ENCODE measurements at regions not wholly inside any gene's neighbourhood (a gene's known extent, or its start where the extent isn't known, plus 50 kb on each side); places are given as distances from the start of the nearest gene placed in this dataset.

GRCh38 chr20:52785679-52786078, 186.5 kb upstream of the TSHZ2 start:
- no peak for TF ChIP-seq EGR1 (IDR thresholded peaks at IDR 0.05)
- TF ChIP-seq REST (IDR thresholded peaks at IDR 0.05; ENCODE audit: low read depth) = no peak
- no peak for TF ChIP-seq CEBPB (IDR thresholded peaks at IDR 0.05)
- TF ChIP-seq EP300 (IDR thresholded peaks at IDR 0.05; ENCODE audit: borderline replicate concordance) = no peak
- TF ChIP-seq CREB1 (IDR thresholded peaks at IDR 0.05; ENCODE audit: low read depth) = no peak
- no peak for TF ChIP-seq MAX (IDR thresholded peaks at IDR 0.05)
- TF ChIP-seq RAD21 (IDR thresholded peaks at IDR 0.05; ENCODE audit: low read depth) = no peak
- no peak for TF ChIP-seq USF1 (IDR thresholded peaks at IDR 0.05)
- no peak for TF ChIP-seq TAF1 (IDR thresholded peaks at IDR 0.05; ENCODE audit: low read depth)
- TF ChIP-seq YY1 (IDR thresholded peaks at IDR 0.05; ENCODE audit: low read depth) = no peak
- no peak for TF ChIP-seq ZBTB7A (IDR thresholded peaks at IDR 0.05; ENCODE audit: low read depth)
- no peak for TF ChIP-seq FOXM1 (IDR thresholded peaks at IDR 0.05; ENCODE audit: borderline replicate concordance, low read depth)
- TF ChIP-seq TCF12 (IDR thresholded peaks at IDR 0.05; ENCODE audit: low read depth) = no peak
